ENCODE measurements at regions not wholly inside any gene's neighbourhood (a gene's known extent, or its start where the extent isn't known, plus 50 kb on each side); places are given as distances from the start of the nearest gene placed in this dataset.
"Not testable (repeated sequence)": the region's sequence is repeated elsewhere in the genome, so short reads cannot be mapped to it uniquely, and the experiment has no call there.

DNA sequence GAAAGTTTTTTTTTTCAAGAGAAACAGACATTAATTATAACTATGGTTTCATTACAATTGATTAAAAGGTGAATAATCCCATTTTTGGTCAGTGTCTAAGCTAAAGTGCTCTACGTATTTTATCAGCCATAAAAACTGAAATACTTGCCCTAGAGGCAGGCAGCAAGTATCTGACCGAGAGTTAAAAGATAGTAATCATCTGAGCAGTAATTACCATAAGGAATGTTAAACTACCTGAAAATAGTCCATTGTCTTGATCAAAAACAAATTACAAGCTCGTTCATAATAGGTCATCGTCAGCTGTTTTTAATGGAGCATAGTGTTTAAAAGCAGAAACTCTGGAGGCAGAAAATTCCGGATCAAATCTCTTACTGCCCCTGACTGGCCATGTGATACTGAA, 105.7 kb upstream of the ZEB2 start:
- H3K27me3 ChIP-seq: no peaks in the 10 kb centered on the region
- H3K4me3 ChIP-seq: no peak overlapping the region
- no peaks in the 10 kb centered on the region for H3K4me1 ChIP-seq
- no peak for DNase-seq
- H3K36me3 ChIP-seq: no peaks in the 10 kb centered on the region
- WGBS, 2 donors: 62 to 83% methylated on average over 5 of the region's 5 CpGs
- no peak overlapping the region for H3K27ac ChIP-seq
- no peaks in the 10 kb centered on the region for H3K9me3 ChIP-seq
- TF ChIP-seq EP300 (IDR thresholded peaks at IDR 0.05) (no peak), POLR2A (IDR thresholded peaks at IDR 0.05) (no peak), POLR2AphosphoS5 (IDR thresholded peaks at IDR 0.05) (no peak)
- TF ChIP-seq, protein P1, sequence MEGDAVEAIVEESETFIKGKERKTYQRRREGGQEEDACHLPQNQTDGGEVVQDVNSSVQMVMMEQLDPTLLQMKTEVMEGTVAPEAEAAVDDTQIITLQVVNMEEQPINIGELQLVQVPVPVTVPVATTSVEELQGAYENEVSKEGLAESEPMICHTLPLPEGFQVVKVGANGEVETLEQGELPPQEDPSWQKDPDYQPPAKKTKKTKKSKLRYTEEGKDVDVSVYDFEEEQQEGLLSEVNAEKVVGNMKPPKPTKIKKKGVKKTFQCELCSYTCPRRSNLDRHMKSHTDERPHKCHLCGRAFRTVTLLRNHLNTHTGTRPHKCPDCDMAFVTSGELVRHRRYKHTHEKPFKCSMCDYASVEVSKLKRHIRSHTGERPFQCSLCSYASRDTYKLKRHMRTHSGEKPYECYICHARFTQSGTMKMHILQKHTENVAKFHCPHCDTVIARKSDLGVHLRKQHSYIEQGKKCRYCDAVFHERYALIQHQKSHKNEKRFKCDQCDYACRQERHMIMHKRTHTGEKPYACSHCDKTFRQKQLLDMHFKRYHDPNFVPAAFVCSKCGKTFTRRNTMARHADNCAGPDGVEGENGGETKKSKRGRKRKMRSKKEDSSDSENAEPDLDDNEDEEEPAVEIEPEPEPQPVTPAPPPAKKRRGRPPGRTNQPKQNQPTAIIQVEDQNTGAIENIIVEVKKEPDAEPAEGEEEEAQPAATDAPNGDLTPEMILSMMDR (IDR thresholded peaks at IDR 0.05): no peak
- intact Hi-C loops (cut with DNase I): no loop called here

- intact Hi-C loops (cut with DNase I): no loop called here
- no peaks in the 10 kb centered on the region for H3K36me3 ChIP-seq
- no peak overlapping the region for H3K4me3 ChIP-seq
- no peaks in the 10 kb centered on the region for H3K9me3 ChIP-seq
- no peak for TF ChIP-seq EP300 (IDR thresholded peaks at IDR 0.05)
- TF ChIP-seq, protein P1 (IDR thresholded peaks at IDR 0.05): no peak
- no peak for TF ChIP-seq POLR2AphosphoS5 (IDR thresholded peaks at IDR 0.05)
- no peak for TF ChIP-seq POLR2A (IDR thresholded peaks at IDR 0.05)
- 54 to 80% methylated on average over 3 of the region's 3 CpGs for WGBS, 2 donors
- no peaks in the 10 kb centered on the region for H3K27me3 ChIP-seq
- no peak overlapping the region for H3K27ac ChIP-seq
- no peaks in the 10 kb centered on the region for H3K4me1 ChIP-seq
- DNase-seq: no peak
These were observed 105.3 kb upstream of the ZEB2 start for GRCh38 chr2:144625226-144625625.

- 94 to 95% methylated on average over 4 of the region's 4 CpGs for WGBS, 2 donors
- H3K4me3 ChIP-seq: no peak overlapping the region
- DNase-seq: no peak
- intact Hi-C loops (cut with DNase I): no loop called here
- no peaks in the 10 kb centered on the region for H3K9me3 ChIP-seq
- H3K36me3 ChIP-seq: no peaks in the 10 kb centered on the region
- TF ChIP-seq EP300 (IDR thresholded peaks at IDR 0.05) (no peak), POLR2AphosphoS5 (IDR thresholded peaks at IDR 0.05) (no peak), POLR2A (IDR thresholded peaks at IDR 0.05) (no peak)
- TF ChIP-seq, protein P1 (IDR thresholded peaks at IDR 0.05): no peak
- no peak overlapping the region for H3K27ac ChIP-seq
- H3K4me1 ChIP-seq: no peaks in the 10 kb centered on the region
- H3K27me3 ChIP-seq: no peaks in the 10 kb centered on the region
These were observed 104.5 kb upstream of the ZEB2 start for GRCh38 chr2:144624451-144624850.

- H3K9me3 ChIP-seq; H3K4me1 ChIP-seq; DNase-seq; H3K4me3 ChIP-seq; H3K36me3 ChIP-seq; intact Hi-C loops (cut with DNase I); H3K27me3 ChIP-seq; H3K27ac ChIP-seq: not testable (repeated sequence)
- WGBS, 2 donors: 55 to 85% methylated on average over 1 of the region's 1 CpG
These were observed 102.5 kb upstream of the ZEB2 start for GRCh38 chr2:144622373-144622772.

- Histone ChIP-seq H3K9me3 (peaks cover 0 to 3% (median 0%) of the 10 kb centered on the region in 4 donors), H3K27me3 (no peaks in the 10 kb centered on the region), H3K36me3 (no peaks in the 10 kb centered on the region), H3K27ac (no peak overlapping the region), H3K4me1 (no peaks in the 10 kb centered on the region), H3K4me3 (no peak overlapping the region)
- TF ChIP-seq POLR2A (IDR thresholded peaks at IDR 0.05) (no peak), POLR2AphosphoS5 (IDR thresholded peaks at IDR 0.05) (no peak), EP300 (IDR thresholded peaks at IDR 0.05) (no peak)
- TF ChIP-seq, protein P1 (IDR thresholded peaks at IDR 0.05): no peak
- DNase-seq: no peak
- intact Hi-C loops (cut with DNase I): no loop called here
- 91 to 93% methylated on average over 3 of the region's 3 CpGs for WGBS, 2 donors
These were observed 101.3 kb upstream of the ZEB2 start for GRCh38 chr2:144621266-144621665.

All from sigmoid colon (tissue), 6 donors.